Mucosa of descending colon (tissue), 3 donors: ENCODE measurements at regions not wholly inside any gene's neighbourhood (a gene's known extent, or its start where the extent isn't known, plus 50 kb on each side); places are given as distances from the start of the nearest gene placed in this dataset.

Experiments used
- ATAC-seq: fragments of 200-7000 bp; cut with Tn5 transposase; one replicate; pipeline ENCODE4 v1.9.1; 2020; ENCODE audit warnings: mild to moderate bottlenecking, moderate library complexity
- DNase-seq, 3 donors: peaks; one replicate each; pipeline ENCODE4 v3.0.0-alpha.2; 2020
- H3K36me3 ChIP-seq: fragments of 200-600 bp; one replicate; pipeline ENCODE4 v1.8.0; 2021; ENCODE audit warnings: low read depth, mild to moderate bottlenecking
- H3K4me1 ChIP-seq: fragments of 200-600 bp; one replicate; pipeline ENCODE4 v1.8.0; 2021; ENCODE audit warnings: low read depth, mild to moderate bottlenecking
- H3K4me3 ChIP-seq: fragments of 200-600 bp; one replicate; pipeline ENCODE4 v1.8.0; 2021; ENCODE audit warnings: mild to moderate bottlenecking
- H3K9me3 ChIP-seq: fragments of 200-600 bp; one replicate; pipeline ENCODE4 v1.8.0; 2021; ENCODE audit warnings: mild to moderate bottlenecking
- CTCF ChIP-seq: fragments of 200-600 bp; IDR thresholded peaks from one replicate; pipeline ENCODE4 v1.8.0; 2022; ENCODE audit warnings: antibody characterized with exemption, mild to moderate bottlenecking
- intact Hi-C, 2 donors: fragments of 100-400 bp; cut with DNase I in 1 of 2; cut with micrococcal nuclease in 1 of 2; formaldehyde crosslinking; loops; one replicate each; pipeline versions ENCODE4 v1.11.0 to v1.11.1; 2022; cut with DNase I, micrococcal nuclease
- donor health status: DM: no; HTN: no; CAD: no; lungs with moderate emphysema.
- donor health status: DM: no; HTN: no; CAD: no.
- donor health status: DM: no; HTN: yes; CAD: no.

GRCh38 chr3:99575683-99576082 lies 62.7 kb upstream of the COL8A1 start:
- DNase-seq (no peak), ATAC-seq (no peak)
- Histone ChIP-seq H3K36me3 (no peaks in the 10 kb centered on the region), H3K9me3 (no peaks in the 10 kb centered on the region), H3K4me1 (no peaks in the 10 kb centered on the region), H3K4me3 (no peak overlapping the region)
- TF ChIP-seq CTCF = no peak
- intact Hi-C loops = no loop called here

GRCh38 chr3:99570061-99570460 lies 68.3 kb upstream of the COL8A1 start:
- no peak overlapping the region for H3K4me3 ChIP-seq
- no peak for DNase-seq
- no peaks in the 10 kb centered on the region for H3K36me3 ChIP-seq
- no peaks in the 10 kb centered on the region for H3K9me3 ChIP-seq
- intact Hi-C loops = no loop called here
- ATAC-seq = no peak
- no peaks in the 10 kb centered on the region for H3K4me1 ChIP-seq
- TF ChIP-seq CTCF = no peak

DNA sequence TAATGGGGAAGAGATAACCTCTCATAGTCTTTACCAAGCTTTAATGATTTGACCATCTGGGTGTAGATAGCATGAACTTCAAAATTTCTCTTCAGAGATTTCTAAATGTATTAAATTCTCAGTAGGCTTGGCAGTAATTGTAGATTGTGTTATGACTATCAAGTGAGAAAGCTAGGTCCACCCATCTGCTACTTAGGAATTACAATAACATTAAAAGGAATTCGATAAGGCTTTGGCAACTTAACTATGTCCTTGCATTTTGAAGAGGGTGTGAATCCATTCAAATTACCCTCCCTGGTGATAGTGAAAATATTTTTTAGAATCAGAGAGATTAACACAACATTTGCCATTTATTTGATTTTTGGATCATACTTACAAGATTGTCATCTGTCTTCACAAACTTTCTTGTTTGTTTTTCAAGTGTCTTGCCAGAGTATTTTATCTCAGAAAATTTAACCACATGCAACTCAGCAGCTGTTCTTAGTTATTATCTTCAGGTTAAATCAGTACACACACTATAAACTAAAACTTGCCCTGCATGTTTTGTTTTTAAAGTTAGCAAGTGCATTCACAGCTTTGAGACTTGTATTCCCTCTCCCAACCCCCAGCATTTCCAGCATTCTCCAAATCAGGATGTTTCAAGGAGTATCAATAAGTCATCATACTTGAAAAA lies 69.6 kb upstream of the COL8A1 start:
- Histone ChIP-seq H3K4me1 (no peaks in the 10 kb centered on the region), H3K4me3 (no peak overlapping the region), H3K36me3 (no peaks in the 10 kb centered on the region), H3K9me3 (no peaks in the 10 kb centered on the region)
- intact Hi-C loops = no loop called here
- no peak for ATAC-seq
- TF ChIP-seq CTCF = no peak
- no peak for DNase-seq

DNA sequence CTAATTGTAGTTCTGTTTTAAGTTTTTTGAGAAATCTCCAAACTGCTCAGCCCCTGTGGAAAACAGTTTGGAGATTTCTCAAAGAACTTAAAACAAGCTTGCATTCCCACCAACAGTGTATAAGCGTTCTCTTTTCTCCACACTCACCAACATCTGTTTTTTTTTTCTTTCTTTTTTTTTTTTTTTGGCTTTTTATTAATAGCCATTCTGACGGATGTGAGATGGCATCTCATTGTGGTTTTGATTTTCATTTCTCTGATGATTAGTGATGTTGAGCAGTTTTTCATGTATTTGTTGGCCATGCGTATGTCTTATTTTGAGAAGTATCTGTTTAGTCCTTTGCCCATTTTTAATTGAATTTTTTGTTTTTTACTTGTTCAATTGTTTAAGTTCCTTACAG lies 73.1 kb upstream of the COL8A1 start:
- no peak for TF ChIP-seq CTCF
- no peaks in the 10 kb centered on the region for H3K36me3 ChIP-seq

GRCh38 chr3:99562990-99563607 lies 75.3 kb upstream of the COL8A1 start:
- ATAC-seq = no peak
- H3K4me3 ChIP-seq = no peak overlapping the region
- no peak for TF ChIP-seq CTCF
- no peaks in the 10 kb centered on the region for H3K4me1 ChIP-seq
- no peaks in the 10 kb centered on the region for H3K9me3 ChIP-seq
- DNase-seq = no peak
- no peaks in the 10 kb centered on the region for H3K36me3 ChIP-seq
- intact Hi-C loops = no loop called here

More for the DNA sequence above, 73.1 kb upstream of the COL8A1 start:
- ATAC-seq (no peak), DNase-seq (no peak)
- H3K9me3 ChIP-seq = no peaks in the 10 kb centered on the region
- no peak overlapping the region for H3K4me3 ChIP-seq
- no peaks in the 10 kb centered on the region for H3K4me1 ChIP-seq
- intact Hi-C loops = no loop called here
